Epithelial cell of esophagus (primary cell): ENCODE measurements at regions not wholly inside any gene's neighbourhood (a gene's known extent, or its start where the extent isn't known, plus 50 kb on each side); places are given as distances from the start of the nearest gene placed in this dataset.

Experiments used
- DNase-seq: peaks from one replicate; pipeline ENCODE4 v3.0.0; 2010; ENCODE audit warnings: low read depth
- H3K4me3 ChIP-seq: 2 replicates; pipeline ENCODE4 v1.5.1; 2011; ENCODE audit warnings: mild to moderate bottlenecking, low read length, control low read depth
- CTCF ChIP-seq: IDR thresholded peaks from 2 replicates; pipeline ENCODE4 v1.5.1; 2011; ENCODE audit warnings: low read depth, mild to moderate bottlenecking, low read length, control low read depth, inconsistent platforms; ENCODE audit not compliant: insufficient read depth; ENCODE audit errors: missing control alignments

GRCh38 chr6:74956559-74957428 lies 249.1 kb downstream of the COL12A1 start:
- H3K4me3 ChIP-seq, result no peak overlapping the region
- peak; percentile 79 for DNase-seq
- TF ChIP-seq CTCF, result no peak

GRCh38 chr6:74953708-74954107 lies 252.1 kb downstream of the COL12A1 start:
- H3K4me3 ChIP-seq, result no peak overlapping the region
- no peak for TF ChIP-seq CTCF
- peak; percentile 88 for DNase-seq

- no peak overlapping the region for H3K4me3 ChIP-seq
- no peak for TF ChIP-seq CTCF
- DNase-seq, result peak; percentile 73
These were observed 258.9 kb downstream of the COL12A1 start for GRCh38 chr6:74946961-74947360.

- TF ChIP-seq CTCF, result no peak
These were observed 263.7 kb downstream of the COL12A1 start for GRCh38 chr6:74942130-74942529.

GRCh38 chr6:74941424-74941823 lies 264.4 kb downstream of the COL12A1 start:
- no peak overlapping the region for H3K4me3 ChIP-seq
- DNase-seq, result no peak
- no peak for TF ChIP-seq CTCF

More at GRCh38 chr6:74942130-74942529, 263.7 kb downstream of the COL12A1 start:
- H3K4me3 ChIP-seq, result no peak overlapping the region
- DNase-seq, result peak; percentile 23

- H3K4me3 ChIP-seq, result no peak overlapping the region
- no peak for TF ChIP-seq CTCF
- peak; percentile 26 for DNase-seq
These were observed 265.9 kb downstream of the COL12A1 start for GRCh38 chr6:74939721-74940620.
